Common myeloid progenitor, CD34-positive (primary cell): ENCODE measurements at regions not wholly inside any gene's neighbourhood (a gene's known extent, or its start where the extent isn't known, plus 50 kb on each side); places are given as distances from the start of the nearest gene placed in this dataset.
"Not testable (repeated sequence)": the region's sequence is repeated elsewhere in the genome, so short reads cannot be mapped to it uniquely, and the experiment has no call there.

Experiments used
- CTCF ChIA-PET: fragments of 350-600 bp; sonication (Branson Sonifier 250); formaldehyde crosslinking; loops from one replicate; lab custom pipeline; 2021; ENCODE audit warnings: antibody characterized with exemption; lab: Charles Lee
- POLR2A ChIA-PET: fragments of 350-600 bp; sonication (Branson Sonifier 250); formaldehyde crosslinking; loops from one replicate; lab custom pipeline; 2021; ENCODE audit warnings: antibody characterized with exemption; lab: Charles Lee
- DNase-seq, 3 donors: peaks; one replicate each; pipeline versions ENCODE4 v3.0.0 to v3.0.0-alpha.2; 2013
- H3K27ac ChIP-seq, 2 experiments: 1 replicate in 1 of 2; 2 replicates in 1 of 2; pipeline ENCODE4 v1.7.0; 2013; ENCODE audit warnings: inconsistent platforms in 2 of 2, low read length in 2 of 2, mild to moderate bottlenecking in 2 of 2, low read depth in 1 of 2, moderate library complexity in 1 of 2; ENCODE audit not compliant: severe bottlenecking in 2 of 2, insufficient read depth in 1 of 2, poor library complexity in 1 of 2
- H3K27me3 ChIP-seq, 5 experiments: replicated peaks in 2 of 5; 1 replicate in 3 of 5; 2 replicates in 2 of 5; pipeline versions ENCODE4 v1.6.1 to v1.7.0; 2013; ENCODE audit warnings: low read length in 4 of 5, mild to moderate bottlenecking in 2 of 5, moderate library complexity in 2 of 5, inconsistent platforms in 1 of 5; ENCODE audit not compliant: insufficient read depth in 5 of 5, control insufficient read depth in 4 of 5
- H3K36me3 ChIP-seq, 4 experiments: 1 replicate in 2 of 4; 2 replicates in 2 of 4; pipeline versions ENCODE4 v1.6.1 to v1.7.0; 2013; ENCODE audit warnings: low read length in 3 of 4, control low read depth in 1 of 4, mild to moderate bottlenecking in 1 of 4; ENCODE audit not compliant: control insufficient read depth in 4 of 4, insufficient read depth in 4 of 4
- H3K4me1 ChIP-seq, 4 experiments: 1 replicate in 3 of 4; 2 replicates in 1 of 4; pipeline versions ENCODE4 v1.6.1 to v1.7.1; 2013; ENCODE audit warnings: low read length in 3 of 4, mild to moderate bottlenecking in 3 of 4, control low read depth in 1 of 4, inconsistent platforms in 1 of 4, moderate library complexity in 1 of 4; ENCODE audit not compliant: control insufficient read depth in 4 of 4, insufficient read depth in 4 of 4; ENCODE audit errors: control extremely low read depth in 1 of 4
- H3K4me3 ChIP-seq, 7 experiments: 1 replicate in 4 of 7; 2 replicates in 3 of 7; pipeline versions ENCODE4 v1.5.1 to v1.7.0; 2013; ENCODE audit warnings: mild to moderate bottlenecking in 7 of 7, low read length in 6 of 7, moderate library complexity in 6 of 7, inconsistent platforms in 2 of 7, low read depth in 2 of 7, control low read depth in 1 of 7; ENCODE audit not compliant: insufficient read depth in 4 of 7, control insufficient read depth in 1 of 7; ENCODE audit errors: extremely low read depth in 1 of 7
- H3K9me3 ChIP-seq, 5 experiments: 1 replicate in 4 of 5; 2 replicates in 1 of 5; pipeline versions ENCODE4 v1.6.1 to v1.7.1; 2013; ENCODE audit warnings: low read length in 4 of 5, mild to moderate bottlenecking in 2 of 5, inconsistent platforms in 1 of 5, low read depth in 1 of 5, moderate library complexity in 1 of 5; ENCODE audit not compliant: control insufficient read depth in 4 of 5, insufficient read depth in 2 of 5; ENCODE audit errors: control extremely low read depth in 1 of 5
- WGBS: methylation state at CpG from one replicate; pipeline ENCODE4 v1.1.5; 2013; ENCODE audit not compliant: insufficient coverage; 5-methylcytosine and 5-hydroxymethylcytosine counted together

GRCh38 chr3:148540266-148540665, 157.4 kb upstream of the AGTR1 start:
- Histone ChIP-seq H3K4me1 (no peaks in the 10 kb centered on the region), H3K27me3 (no peaks in the 10 kb centered on the region), H3K36me3 (no peaks in the 10 kb centered on the region), H3K27ac (no peak overlapping the region), H3K9me3 (no peaks in the 10 kb centered on the region), H3K4me3 (no peak overlapping the region)
- POLR2A ChIA-PET = no interaction called here
- CTCF ChIA-PET = no interaction called here
- DNase-seq = no peak
- WGBS = 100% methylated on average over 1 of the region's 1 CpG

- H3K4me1 ChIP-seq = no peaks in the 10 kb centered on the region
- no peak overlapping the region for H3K27ac ChIP-seq
- ChIA-PET POLR2A (no interaction called here), CTCF (no interaction called here)
- H3K9me3 ChIP-seq = no peaks in the 10 kb centered on the region
- DNase-seq = no peak
- WGBS = no CpG with 5 or more reads among the region's 3 CpGs
- H3K27me3 ChIP-seq = no peaks in the 10 kb centered on the region
- no peak overlapping the region for H3K4me3 ChIP-seq
- H3K36me3 ChIP-seq = no peaks in the 10 kb centered on the region
Measured at GRCh38 chr3:148540851-148541250, 156.9 kb upstream of the AGTR1 start.

GRCh38 chr3:148546959-148547358, 150.7 kb upstream of the AGTR1 start:
- H3K9me3 ChIP-seq = no peaks in the 10 kb centered on the region
- no peaks in the 10 kb centered on the region for H3K27me3 ChIP-seq
- ChIA-PET CTCF (no interaction called here), POLR2A (no interaction called here)
- no peak for DNase-seq
- no peak overlapping the region for H3K27ac ChIP-seq
- no peak overlapping the region for H3K4me3 ChIP-seq
- H3K4me1 ChIP-seq = no peaks in the 10 kb centered on the region
- no CpG with 5 or more reads among the region's 1 CpG for WGBS
- no peaks in the 10 kb centered on the region for H3K36me3 ChIP-seq

GRCh38 chr3:148551767-148552260, 145.9 kb upstream of the AGTR1 start:
- no peaks in the 10 kb centered on the region for H3K36me3 ChIP-seq
- H3K4me3 ChIP-seq = no peak overlapping the region
- no peaks in the 10 kb centered on the region for H3K4me1 ChIP-seq
- H3K9me3 ChIP-seq = no peaks in the 10 kb centered on the region
- 100% methylated on average over 1 of the region's 3 CpGs for WGBS
- H3K27me3 ChIP-seq = no peaks in the 10 kb centered on the region
- DNase-seq = no peak
- POLR2A ChIA-PET = no interaction called here
- no peak overlapping the region for H3K27ac ChIP-seq
- CTCF ChIA-PET = no interaction called here

- Histone ChIP-seq H3K4me1 (no peaks in the 10 kb centered on the region), H3K4me3 (no peak overlapping the region), H3K27ac (no peak overlapping the region), H3K36me3 (no peaks in the 10 kb centered on the region), H3K9me3 (no peaks in the 10 kb centered on the region), H3K27me3 (no peaks in the 10 kb centered on the region)
- ChIA-PET CTCF (no interaction called here), POLR2A (no interaction called here)
- WGBS = no CpG with 5 or more reads among the region's 4 CpGs
- no peak for DNase-seq
Measured at GRCh38 chr3:148554367-148554766, 143.3 kb upstream of the AGTR1 start.

DNA sequence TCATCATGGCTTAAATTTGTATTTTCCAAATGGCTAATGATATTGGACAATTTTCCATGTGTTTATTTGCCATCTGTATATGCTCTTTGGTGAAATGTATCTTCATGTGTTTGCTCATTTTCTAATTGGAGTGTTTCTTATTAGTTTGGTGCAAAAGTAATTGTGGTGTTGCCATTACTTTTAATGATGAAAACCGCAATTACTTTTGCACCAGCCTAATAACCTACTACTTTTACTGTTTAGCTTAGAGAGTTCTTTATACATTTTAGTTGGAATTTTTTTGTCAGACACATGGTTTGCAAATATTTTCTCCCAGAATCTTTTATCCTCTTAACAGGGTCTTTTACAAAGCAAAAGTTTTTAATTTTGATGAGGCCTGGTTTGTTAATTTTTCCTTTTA, 141.0 kb upstream of the AGTR1 start:
- POLR2A ChIA-PET = no interaction called here
- Histone ChIP-seq H3K36me3 (no peaks in the 10 kb centered on the region), H3K4me3 (no peak overlapping the region), H3K27me3 (no peaks in the 10 kb centered on the region), H3K9me3 (no peaks in the 10 kb centered on the region), H3K27ac (no peak overlapping the region), H3K4me1 (no peaks in the 10 kb centered on the region)
- DNase-seq = no peak
- CTCF ChIA-PET = no interaction called here
- WGBS = no CpG with 5 or more reads among the region's 1 CpG

DNA sequence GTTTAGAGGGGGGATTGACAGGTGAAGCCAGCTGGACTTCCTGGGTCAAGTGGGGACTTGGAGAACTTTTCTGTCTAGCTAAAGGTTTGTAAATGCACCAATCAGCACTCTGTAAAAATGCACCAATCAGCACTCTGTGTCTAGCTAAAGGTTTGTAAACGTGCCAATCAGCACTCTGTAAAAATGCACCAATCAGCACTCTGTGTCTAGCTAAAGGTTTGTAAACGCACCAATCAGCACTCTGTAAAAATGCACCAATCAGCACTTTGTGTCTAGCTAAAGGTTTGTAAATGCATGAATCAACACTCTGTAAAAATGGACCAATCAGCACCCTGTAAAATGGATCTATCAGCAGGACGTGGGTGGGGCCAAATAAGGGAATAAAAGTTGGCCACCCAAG, 120.1 kb upstream of the AGTR1 start:
- H3K27ac ChIP-seq, POLR2A ChIA-PET, H3K36me3 ChIP-seq, H3K4me3 ChIP-seq, DNase-seq, H3K9me3 ChIP-seq, CTCF ChIA-PET, H3K4me1 ChIP-seq, H3K27me3 ChIP-seq: not testable (repeated sequence)
- WGBS = 90% methylated on average over 3 of the region's 3 CpGs
